Vagina (tissue), 2 donors: ENCODE measurements at regions not wholly inside any gene's neighbourhood (a gene's known extent, or its start where the extent isn't known, plus 50 kb on each side); places are given as distances from the start of the nearest gene placed in this dataset.

Experiments used
- POLR2AphosphoS5 ChIP-seq, 2 donors: sonication (generic); formaldehyde crosslinking; IDR thresholded peaks; one replicate each; pipeline ENCODE4 v1.9.0; 2017; ENCODE audit warnings: antibody characterized with exemption in 2 of 2, mild to moderate bottlenecking in 2 of 2, low read depth in 1 of 2; ENCODE audit not compliant: insufficient read depth in 1 of 2
- TF ChIP-seq, protein P1 (sequence below), 3 experiments: fragments of 450-650 bp in 2 of 3; fragments of 200-600 bp in 1 of 3; sonication (generic) in 1 of 3; IDR thresholded peaks; one replicate each; pipeline ENCODE4 v1.5.1; 2017 to 2019; ENCODE audit warnings: antibody characterized with exemption in 3 of 3, mild to moderate bottlenecking in 2 of 3, moderate library complexity in 2 of 3

DNA sequence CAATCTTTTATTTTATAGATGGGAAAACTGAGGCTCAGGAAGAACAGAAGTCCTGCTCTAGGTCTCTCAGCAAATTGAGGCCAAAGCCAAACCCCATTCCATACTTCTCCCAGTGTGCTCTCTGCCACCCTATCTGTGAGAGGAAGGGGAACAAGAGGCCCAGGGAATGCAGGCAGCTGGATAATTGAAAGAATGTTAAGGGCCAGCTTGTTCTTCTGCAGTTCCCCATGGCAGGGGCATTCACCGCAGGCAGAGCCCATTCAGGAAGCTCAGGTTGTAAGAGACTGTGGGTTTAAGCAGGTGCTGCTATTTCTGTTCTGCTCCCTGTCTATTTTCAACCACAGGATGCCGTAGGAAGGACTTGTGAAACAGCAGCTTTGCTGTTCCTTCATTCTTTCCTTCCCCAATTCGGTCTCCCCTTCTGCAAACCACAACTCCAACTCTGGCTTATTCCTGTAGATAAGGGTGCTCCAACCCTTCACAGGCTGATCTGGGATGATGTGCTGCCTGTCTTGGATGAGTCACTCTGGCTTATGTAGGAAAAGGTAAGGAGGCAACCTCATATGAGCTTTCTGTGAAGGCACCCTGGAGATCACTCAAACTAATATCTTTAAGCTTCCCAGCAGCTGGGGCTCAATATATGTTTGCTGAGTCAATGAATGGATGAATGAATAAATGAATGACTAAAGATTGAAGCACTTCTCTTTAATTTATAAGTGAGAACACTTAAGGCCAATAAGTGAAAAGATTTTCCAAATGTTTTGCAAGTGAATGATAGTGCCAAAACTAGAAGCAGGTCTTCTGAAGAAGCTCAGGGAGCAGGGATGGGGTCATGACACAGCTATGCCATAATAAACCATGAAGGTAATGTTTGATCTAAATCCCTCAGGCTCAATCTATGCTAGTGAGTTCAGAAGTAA, 377.6 kb downstream of the BRINP1 start:
- TF ChIP-seq, protein P1, sequence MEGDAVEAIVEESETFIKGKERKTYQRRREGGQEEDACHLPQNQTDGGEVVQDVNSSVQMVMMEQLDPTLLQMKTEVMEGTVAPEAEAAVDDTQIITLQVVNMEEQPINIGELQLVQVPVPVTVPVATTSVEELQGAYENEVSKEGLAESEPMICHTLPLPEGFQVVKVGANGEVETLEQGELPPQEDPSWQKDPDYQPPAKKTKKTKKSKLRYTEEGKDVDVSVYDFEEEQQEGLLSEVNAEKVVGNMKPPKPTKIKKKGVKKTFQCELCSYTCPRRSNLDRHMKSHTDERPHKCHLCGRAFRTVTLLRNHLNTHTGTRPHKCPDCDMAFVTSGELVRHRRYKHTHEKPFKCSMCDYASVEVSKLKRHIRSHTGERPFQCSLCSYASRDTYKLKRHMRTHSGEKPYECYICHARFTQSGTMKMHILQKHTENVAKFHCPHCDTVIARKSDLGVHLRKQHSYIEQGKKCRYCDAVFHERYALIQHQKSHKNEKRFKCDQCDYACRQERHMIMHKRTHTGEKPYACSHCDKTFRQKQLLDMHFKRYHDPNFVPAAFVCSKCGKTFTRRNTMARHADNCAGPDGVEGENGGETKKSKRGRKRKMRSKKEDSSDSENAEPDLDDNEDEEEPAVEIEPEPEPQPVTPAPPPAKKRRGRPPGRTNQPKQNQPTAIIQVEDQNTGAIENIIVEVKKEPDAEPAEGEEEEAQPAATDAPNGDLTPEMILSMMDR (IDR thresholded peaks at IDR 0.05), result no peak
- TF ChIP-seq POLR2AphosphoS5 (IDR thresholded peaks at IDR 0.05; ENCODE audit: insufficient read depth in 1 of 2, low read depth in 1 of 2), result no peak
